ENCODE measurements at regions not wholly inside any gene's neighbourhood (a gene's known extent, or its start where the extent isn't known, plus 50 kb on each side); places are given as distances from the start of the nearest gene placed in this dataset.

DNA sequence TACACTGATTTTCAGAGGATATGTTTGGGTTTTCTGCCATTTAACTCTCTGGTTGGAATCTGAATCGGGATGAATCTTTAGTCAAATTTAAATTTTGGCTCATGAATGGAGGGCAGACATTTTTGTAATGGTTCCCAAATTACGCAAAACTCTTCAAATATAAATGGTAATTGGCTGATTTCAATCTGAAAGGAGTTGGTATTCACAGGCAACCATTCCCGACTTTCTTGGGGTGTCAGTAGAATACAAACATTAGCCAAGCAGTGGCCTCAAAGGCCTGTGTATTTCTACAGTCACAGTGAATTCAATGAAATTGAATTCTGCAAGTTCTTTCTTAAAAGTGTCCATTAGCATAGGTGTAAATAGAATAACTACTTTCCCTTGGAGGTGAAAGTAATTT is 668.8 kb upstream of the PRKX start:
- POLR2A ChIA-PET, result no interaction called here
- CTCF ChIA-PET, result no interaction called here
- no peak for DNase-seq (ENCODE audit: extremely low spot score)
- TF ChIP-seq ARNT (IDR thresholded peaks at IDR 0.05) (no peak), ZNF384 (IDR thresholded peaks at IDR 0.05) (no peak), LEF1 (IDR thresholded peaks at IDR 0.05; ENCODE audit: borderline replicate concordance) (no peak), FOXA1 (IDR thresholded peaks at IDR 0.05) (no peak), NFRKB (IDR thresholded peaks at IDR 0.05) (no peak), CTBP1 (IDR thresholded peaks at IDR 0.05; ENCODE audit: borderline replicate concordance) (no peak), SUZ12 (IDR thresholded peaks at IDR 0.05) (no peak), ELF4 (IDR thresholded peaks at IDR 0.05) (no peak), BHLHE40 (IDR thresholded peaks at IDR 0.05; ENCODE audit: borderline replicate concordance) (no peak), HDGF (IDR thresholded peaks at IDR 0.05; ENCODE audit: borderline replicate concordance) (no peak), L3MBTL2 (conservative IDR thresholded peaks at IDR 0.05) (no peak), FOXK2 (IDR thresholded peaks at IDR 0.05) (no peak), SP1 (IDR thresholded peaks at IDR 0.05) (no peak), FOXM1 (IDR thresholded peaks at IDR 0.05; ENCODE audit: borderline replicate concordance) (no peak), TARDBP (IDR thresholded peaks at IDR 0.05) (no peak)
- TF ChIP-seq, protein P1, sequence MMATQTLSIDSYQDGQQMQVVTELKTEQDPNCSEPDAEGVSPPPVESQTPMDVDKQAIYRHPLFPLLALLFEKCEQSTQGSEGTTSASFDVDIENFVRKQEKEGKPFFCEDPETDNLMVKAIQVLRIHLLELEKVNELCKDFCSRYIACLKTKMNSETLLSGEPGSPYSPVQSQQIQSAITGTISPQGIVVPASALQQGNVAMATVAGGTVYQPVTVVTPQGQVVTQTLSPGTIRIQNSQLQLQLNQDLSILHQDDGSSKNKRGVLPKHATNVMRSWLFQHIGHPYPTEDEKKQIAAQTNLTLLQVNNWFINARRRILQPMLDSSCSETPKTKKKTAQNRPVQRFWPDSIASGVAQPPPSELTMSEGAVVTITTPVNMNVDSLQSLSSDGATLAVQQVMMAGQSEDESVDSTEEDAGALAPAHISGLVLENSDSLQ (IDR thresholded peaks at IDR 0.05), result no peak

DNA sequence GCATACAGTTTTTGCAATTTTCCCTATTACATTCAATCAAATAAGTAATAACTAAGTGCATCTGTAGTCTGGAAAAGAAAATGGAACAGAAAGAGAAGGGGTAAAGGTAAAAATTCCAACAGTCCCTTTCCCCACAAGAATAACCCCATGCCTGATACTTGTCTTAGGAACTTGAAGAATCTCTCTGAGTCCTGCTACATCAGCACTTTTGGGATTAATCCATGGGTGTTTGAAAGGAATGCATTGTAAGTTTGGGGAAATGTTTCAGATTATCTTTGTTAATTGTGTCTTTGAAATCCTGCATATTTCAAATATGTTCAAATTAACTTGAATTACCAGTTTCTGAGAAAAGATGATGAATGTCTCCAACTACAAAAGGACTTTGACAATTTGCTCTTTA is 667.3 kb upstream of the PRKX start:
- DNase-seq (ENCODE audit: extremely low spot score), result no peak
- TF ChIP-seq ZNF384 (IDR thresholded peaks at IDR 0.05), result no peak
- no peak for TF ChIP-seq SUZ12 (IDR thresholded peaks at IDR 0.05)
- no peak for TF ChIP-seq ARNT (IDR thresholded peaks at IDR 0.05)
- TF ChIP-seq FOXK2 (IDR thresholded peaks at IDR 0.05), result no peak
- TF ChIP-seq FOXM1 (IDR thresholded peaks at IDR 0.05; ENCODE audit: borderline replicate concordance), result no peak
- no peak for TF ChIP-seq CTBP1 (IDR thresholded peaks at IDR 0.05; ENCODE audit: borderline replicate concordance)
- no peak for TF ChIP-seq FOXA1 (IDR thresholded peaks at IDR 0.05)
- TF ChIP-seq BHLHE40 (IDR thresholded peaks at IDR 0.05; ENCODE audit: borderline replicate concordance), result no peak
- no peak for TF ChIP-seq L3MBTL2 (conservative IDR thresholded peaks at IDR 0.05)
- no peak for TF ChIP-seq SP1 (IDR thresholded peaks at IDR 0.05)
- ChIA-PET POLR2A (no interaction called here), CTCF (no interaction called here)

DNA sequence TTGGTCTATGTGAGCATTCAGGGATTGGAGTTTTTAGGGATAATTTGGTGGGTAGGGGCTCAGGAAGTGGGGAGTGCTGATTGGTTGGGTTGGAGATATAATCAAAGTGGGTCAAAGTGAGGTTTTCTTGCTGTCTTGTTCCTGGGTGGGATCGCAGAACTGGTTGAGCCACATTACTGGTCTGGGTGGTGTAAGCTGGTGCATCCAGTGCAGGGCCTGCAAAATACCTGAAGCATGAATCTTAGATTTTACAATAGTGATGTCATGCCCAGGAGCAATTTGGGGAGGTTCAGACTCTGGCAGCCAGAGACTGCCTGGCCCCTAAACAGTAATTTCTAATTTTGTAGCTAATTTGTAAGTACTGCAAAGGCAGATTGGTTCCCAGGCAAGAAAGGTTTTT is 665.6 kb upstream of the PRKX start:
- DNase-seq (ENCODE audit: extremely low spot score), result no peak
- ChIA-PET CTCF (no interaction called here), POLR2A (no interaction called here)
- no peak for TF ChIP-seq LEF1 (IDR thresholded peaks at IDR 0.05; ENCODE audit: borderline replicate concordance)
- no peak for TF ChIP-seq HDGF (IDR thresholded peaks at IDR 0.05; ENCODE audit: borderline replicate concordance)

DNA sequence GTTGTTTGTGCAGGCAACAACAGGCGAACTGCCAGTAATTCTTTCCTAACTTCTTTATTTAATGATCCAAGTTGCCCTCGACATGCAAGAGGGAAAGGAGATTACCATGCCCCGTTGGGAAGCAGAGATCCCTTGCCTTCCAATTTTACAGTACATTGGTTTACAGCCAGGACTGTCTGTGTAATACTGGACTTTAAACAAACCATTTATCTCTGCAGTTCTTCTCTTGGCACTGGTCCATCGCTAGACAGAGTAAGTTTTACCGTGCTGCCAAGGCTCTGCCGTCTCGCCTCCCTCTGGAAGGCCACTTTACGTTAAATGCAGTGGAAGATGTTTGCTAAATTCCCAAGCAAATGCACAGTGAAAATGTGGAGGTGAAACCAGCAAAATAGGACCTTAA is 660.3 kb upstream of the PRKX start:
- ChIA-PET POLR2A (no interaction called here), CTCF (no interaction called here)
- DNase-seq (ENCODE audit: extremely low spot score), result no peak
- TF ChIP-seq L3MBTL2 (conservative IDR thresholded peaks at IDR 0.05) (no peak), FOXM1 (IDR thresholded peaks at IDR 0.05; ENCODE audit: borderline replicate concordance) (no peak), CTBP1 (IDR thresholded peaks at IDR 0.05; ENCODE audit: borderline replicate concordance) (no peak), FOXK2 (IDR thresholded peaks at IDR 0.05) (no peak)

DNA sequence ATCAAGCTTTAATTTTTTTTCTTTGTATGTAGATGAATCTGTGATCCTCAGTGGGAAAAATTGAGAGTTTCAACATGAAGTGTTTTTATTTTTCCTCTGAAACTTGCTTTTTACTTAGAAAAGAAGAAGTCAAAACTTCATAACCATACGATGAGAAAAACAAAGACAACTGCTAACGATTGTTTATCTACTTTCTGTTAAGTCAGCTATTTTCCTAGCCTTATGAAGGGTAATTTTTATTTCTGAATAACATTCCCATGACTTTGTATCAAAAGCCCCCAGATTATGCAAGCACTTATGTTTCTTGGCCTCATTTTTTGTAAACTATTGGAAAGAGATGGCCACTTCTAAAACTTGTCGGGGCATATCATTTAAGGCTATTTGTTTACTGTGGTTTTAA is 645.1 kb upstream of the PRKX start:
- ChIA-PET POLR2A (no interaction called here), CTCF (no interaction called here)
- TF ChIP-seq SP1 (IDR thresholded peaks at IDR 0.05) (no peak), HDGF (IDR thresholded peaks at IDR 0.05; ENCODE audit: borderline replicate concordance) (no peak), LEF1 (IDR thresholded peaks at IDR 0.05; ENCODE audit: borderline replicate concordance) (no peak), SUZ12 (IDR thresholded peaks at IDR 0.05) (no peak), ELF4 (IDR thresholded peaks at IDR 0.05) (no peak), ARNT (IDR thresholded peaks at IDR 0.05) (no peak)
- no peak for DNase-seq (ENCODE audit: extremely low spot score)

DNA sequence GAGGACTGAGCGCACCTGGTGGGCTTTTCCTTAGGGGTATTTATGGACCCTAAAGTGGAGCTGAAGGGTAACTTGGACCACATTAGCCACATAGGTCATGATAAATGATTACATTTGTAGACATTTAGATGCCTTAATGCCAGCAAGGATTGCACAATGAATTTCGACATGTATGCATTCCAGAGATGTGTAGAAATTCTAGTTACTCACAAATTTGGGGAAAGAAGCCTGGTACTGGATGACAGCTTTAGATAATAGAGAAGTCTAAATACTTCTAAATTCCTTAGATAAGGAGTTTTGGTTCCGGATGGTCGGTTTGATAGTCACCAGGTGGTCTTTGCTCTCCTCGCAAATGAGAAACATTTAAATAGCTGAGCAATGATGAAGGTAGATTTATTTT is 609.5 kb upstream of the PRKX start:
- POLR2A ChIA-PET, result no interaction called here
- CTCF ChIA-PET, result no interaction called here
- no peak for DNase-seq (ENCODE audit: extremely low spot score)
- no peak for TF ChIP-seq SUZ12 (IDR thresholded peaks at IDR 0.05)

DNA sequence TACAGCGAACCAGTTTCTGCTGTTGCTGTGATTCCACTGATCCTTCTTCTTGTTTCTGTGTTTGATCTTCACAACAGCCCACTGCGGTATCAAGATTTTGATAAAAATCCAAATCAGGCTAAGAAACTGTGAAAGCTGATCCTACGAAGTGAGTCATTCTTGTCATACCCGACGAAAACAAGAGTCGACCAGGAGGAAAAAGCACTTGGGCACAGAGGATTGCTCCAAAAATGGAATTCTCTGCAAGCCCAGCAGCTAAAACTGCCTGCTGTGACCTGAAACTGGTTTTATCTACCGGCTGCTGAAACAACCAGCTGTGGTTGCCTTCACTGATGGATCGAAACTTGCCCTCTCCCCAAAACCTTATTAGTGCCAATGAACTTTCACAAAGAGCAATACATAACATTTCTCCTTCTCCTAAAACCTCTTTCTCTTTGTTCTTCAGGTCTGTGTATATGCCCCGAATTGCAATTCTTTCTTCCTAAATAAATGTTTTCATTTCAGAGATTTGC is 607.0 kb upstream of the PRKX start:
- POLR2A ChIA-PET, result no interaction called here
- CTCF ChIA-PET, result no interaction called here
- DNase-seq (ENCODE audit: extremely low spot score), result no peak
- TF ChIP-seq BHLHE40 (IDR thresholded peaks at IDR 0.05; ENCODE audit: borderline replicate concordance) (no peak), ARNT (IDR thresholded peaks at IDR 0.05) (no peak), LEF1 (IDR thresholded peaks at IDR 0.05; ENCODE audit: borderline replicate concordance) (no peak), FOXK2 (IDR thresholded peaks at IDR 0.05) (no peak), FOXA1 (IDR thresholded peaks at IDR 0.05) (no peak), SP1 (IDR thresholded peaks at IDR 0.05) (no peak), ELF4 (IDR thresholded peaks at IDR 0.05) (no peak), HDGF (IDR thresholded peaks at IDR 0.05; ENCODE audit: borderline replicate concordance) (no peak)

DNA sequence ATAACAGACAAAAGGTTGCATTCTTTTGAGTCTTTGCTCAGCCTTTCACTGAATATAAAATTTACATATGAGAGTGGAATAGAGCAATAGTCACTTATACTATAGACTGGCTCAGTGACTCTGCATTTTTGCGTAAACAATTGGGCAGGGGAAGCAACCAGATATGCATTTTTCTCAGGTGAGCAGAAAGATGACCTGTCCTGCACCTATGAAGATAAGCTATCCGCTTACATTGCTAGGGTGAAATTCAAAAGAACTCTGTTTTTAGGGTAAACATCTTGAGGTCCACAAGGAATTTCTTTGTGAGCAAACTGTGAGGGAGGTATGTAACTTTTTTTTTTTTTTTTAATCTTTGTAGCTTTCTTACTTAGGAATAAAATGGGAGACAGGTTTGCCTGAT is 602.4 kb upstream of the PRKX start:
- no peak for DNase-seq (ENCODE audit: extremely low spot score)
- TF ChIP-seq SUZ12 (IDR thresholded peaks at IDR 0.05), result no peak
- no peak for TF ChIP-seq LEF1 (IDR thresholded peaks at IDR 0.05; ENCODE audit: borderline replicate concordance)
- TF ChIP-seq, protein P1 (IDR thresholded peaks at IDR 0.05), result no peak
- TF ChIP-seq TARDBP (IDR thresholded peaks at IDR 0.05), result no peak
- no peak for TF ChIP-seq ZNF384 (IDR thresholded peaks at IDR 0.05)
- TF ChIP-seq FOXK2 (IDR thresholded peaks at IDR 0.05), result no peak
- TF ChIP-seq FOXA1 (IDR thresholded peaks at IDR 0.05), result no peak
- no peak for TF ChIP-seq CTBP1 (IDR thresholded peaks at IDR 0.05; ENCODE audit: borderline replicate concordance)
- TF ChIP-seq ELF4 (IDR thresholded peaks at IDR 0.05), result no peak
- no peak for TF ChIP-seq L3MBTL2 (conservative IDR thresholded peaks at IDR 0.05)
- no peak for TF ChIP-seq NFRKB (IDR thresholded peaks at IDR 0.05)
- no peak for TF ChIP-seq BHLHE40 (IDR thresholded peaks at IDR 0.05; ENCODE audit: borderline replicate concordance)
- no peak for TF ChIP-seq HDGF (IDR thresholded peaks at IDR 0.05; ENCODE audit: borderline replicate concordance)
- no peak for TF ChIP-seq ARNT (IDR thresholded peaks at IDR 0.05)
- TF ChIP-seq SP1 (IDR thresholded peaks at IDR 0.05), result no peak
- no peak for TF ChIP-seq FOXM1 (IDR thresholded peaks at IDR 0.05; ENCODE audit: borderline replicate concordance)
- CTCF ChIA-PET, result no interaction called here
- POLR2A ChIA-PET, result no interaction called here
